ENCODE measurements at regions not wholly inside any gene's neighbourhood (a gene's known extent, or its start where the extent isn't known, plus 50 kb on each side); places are given as distances from the start of the nearest gene placed in this dataset.

- TF ChIP-seq, protein P1, sequence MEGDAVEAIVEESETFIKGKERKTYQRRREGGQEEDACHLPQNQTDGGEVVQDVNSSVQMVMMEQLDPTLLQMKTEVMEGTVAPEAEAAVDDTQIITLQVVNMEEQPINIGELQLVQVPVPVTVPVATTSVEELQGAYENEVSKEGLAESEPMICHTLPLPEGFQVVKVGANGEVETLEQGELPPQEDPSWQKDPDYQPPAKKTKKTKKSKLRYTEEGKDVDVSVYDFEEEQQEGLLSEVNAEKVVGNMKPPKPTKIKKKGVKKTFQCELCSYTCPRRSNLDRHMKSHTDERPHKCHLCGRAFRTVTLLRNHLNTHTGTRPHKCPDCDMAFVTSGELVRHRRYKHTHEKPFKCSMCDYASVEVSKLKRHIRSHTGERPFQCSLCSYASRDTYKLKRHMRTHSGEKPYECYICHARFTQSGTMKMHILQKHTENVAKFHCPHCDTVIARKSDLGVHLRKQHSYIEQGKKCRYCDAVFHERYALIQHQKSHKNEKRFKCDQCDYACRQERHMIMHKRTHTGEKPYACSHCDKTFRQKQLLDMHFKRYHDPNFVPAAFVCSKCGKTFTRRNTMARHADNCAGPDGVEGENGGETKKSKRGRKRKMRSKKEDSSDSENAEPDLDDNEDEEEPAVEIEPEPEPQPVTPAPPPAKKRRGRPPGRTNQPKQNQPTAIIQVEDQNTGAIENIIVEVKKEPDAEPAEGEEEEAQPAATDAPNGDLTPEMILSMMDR (IDR thresholded peaks at IDR 0.05 in 2 of 3, conservative IDR thresholded peaks at IDR 0.05 in 1 of 3; ENCODE audit: insufficient read depth in 2 of 3, low read depth in 1 of 3, low read length in 3 of 3), result peak in 2 of 3 experiments; percentile 12 to 24; a peak in 1 of 6 replicates
- TF ChIP-seq, protein P2, sequence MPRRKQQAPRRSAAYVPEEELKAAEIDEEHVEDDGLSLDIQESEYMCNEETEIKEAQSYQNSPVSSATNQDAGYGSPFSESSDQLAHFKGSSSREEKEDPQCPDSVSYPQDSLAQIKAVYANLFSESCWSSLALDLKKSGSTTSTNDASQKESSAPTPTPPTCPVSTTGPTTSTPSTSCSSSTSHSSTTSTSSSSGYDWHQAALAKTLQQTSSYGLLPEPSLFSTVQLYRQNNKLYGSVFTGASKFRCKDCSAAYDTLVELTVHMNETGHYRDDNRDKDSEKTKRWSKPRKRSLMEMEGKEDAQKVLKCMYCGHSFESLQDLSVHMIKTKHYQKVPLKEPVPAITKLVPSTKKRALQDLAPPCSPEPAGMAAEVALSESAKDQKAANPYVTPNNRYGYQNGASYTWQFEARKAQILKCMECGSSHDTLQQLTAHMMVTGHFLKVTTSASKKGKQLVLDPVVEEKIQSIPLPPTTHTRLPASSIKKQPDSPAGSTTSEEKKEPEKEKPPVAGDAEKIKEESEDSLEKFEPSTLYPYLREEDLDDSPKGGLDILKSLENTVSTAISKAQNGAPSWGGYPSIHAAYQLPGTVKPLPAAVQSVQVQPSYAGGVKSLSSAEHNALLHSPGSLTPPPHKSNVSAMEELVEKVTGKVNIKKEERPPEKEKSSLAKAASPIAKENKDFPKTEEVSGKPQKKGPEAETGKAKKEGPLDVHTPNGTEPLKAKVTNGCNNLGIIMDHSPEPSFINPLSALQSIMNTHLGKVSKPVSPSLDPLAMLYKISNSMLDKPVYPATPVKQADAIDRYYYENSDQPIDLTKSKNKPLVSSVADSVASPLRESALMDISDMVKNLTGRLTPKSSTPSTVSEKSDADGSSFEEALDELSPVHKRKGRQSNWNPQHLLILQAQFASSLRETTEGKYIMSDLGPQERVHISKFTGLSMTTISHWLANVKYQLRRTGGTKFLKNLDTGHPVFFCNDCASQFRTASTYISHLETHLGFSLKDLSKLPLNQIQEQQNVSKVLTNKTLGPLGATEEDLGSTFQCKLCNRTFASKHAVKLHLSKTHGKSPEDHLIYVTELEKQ (CRISPR knock-in tag; IDR thresholded peaks at IDR 0.05), result no peak
- no peak for TF ChIP-seq TAF1 (IDR thresholded peaks at IDR 0.05; ENCODE audit: control insufficient read depth, extremely low read depth, insufficient read depth, low read length, severe bottlenecking)
- TF ChIP-seq ZNF224 (CRISPR knock-in tag; IDR thresholded peaks at IDR 0.05), result no peak
- no peak for TF ChIP-seq ZNF76 (CRISPR knock-in tag; IDR thresholded peaks at IDR 0.05; ENCODE audit: borderline replicate concordance)
- TF ChIP-seq, protein P3, sequence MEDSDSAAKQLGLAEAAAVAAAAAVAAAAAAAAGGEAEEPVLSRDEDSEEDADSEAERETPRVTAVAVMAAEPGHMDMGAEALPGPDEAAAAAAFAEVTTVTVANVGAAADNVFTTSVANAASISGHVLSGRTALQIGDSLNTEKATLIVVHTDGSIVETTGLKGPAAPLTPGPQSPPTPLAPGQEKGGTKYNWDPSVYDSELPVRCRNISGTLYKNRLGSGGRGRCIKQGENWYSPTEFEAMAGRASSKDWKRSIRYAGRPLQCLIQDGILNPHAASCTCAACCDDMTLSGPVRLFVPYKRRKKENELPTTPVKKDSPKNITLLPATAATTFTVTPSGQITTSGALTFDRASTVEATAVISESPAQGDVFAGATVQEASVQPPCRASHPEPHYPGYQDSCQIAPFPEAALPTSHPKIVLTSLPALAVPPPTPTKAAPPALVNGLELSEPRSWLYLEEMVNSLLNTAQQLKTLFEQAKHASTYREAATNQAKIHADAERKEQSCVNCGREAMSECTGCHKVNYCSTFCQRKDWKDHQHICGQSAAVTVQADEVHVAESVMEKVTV (CRISPR knock-in tag; IDR thresholded peaks at IDR 0.05), result no peak
- TF ChIP-seq POLR2A (conservative IDR thresholded peaks at IDR 0.05), result no peak
- no peak for TF ChIP-seq COPS2 (conservative IDR thresholded peaks at IDR 0.05)
- TF ChIP-seq NRF1 (conservative IDR thresholded peaks at IDR 0.05 in 1 of 2, IDR thresholded peaks at IDR 0.05 in 1 of 2), result no peak
Observed at GRCh38 chr5:131005963-131006684, 158.9 kb downstream of the HINT1 start.
